Choroid plexus epithelial cell (primary cell): ENCODE measurements at regions not wholly inside any gene's neighbourhood (a gene's known extent, or its start where the extent isn't known, plus 50 kb on each side); places are given as distances from the start of the nearest gene placed in this dataset.

ENCODE experiments used
- DNase-seq: peaks from one replicate; pipeline ENCODE4 v3.0.0-alpha.2; 2010; ENCODE audit warnings: low read depth
- H3K4me3 ChIP-seq: 2 replicates; pipeline ENCODE4 v1.5.1; 2011; ENCODE audit warnings: low read depth, mild to moderate bottlenecking, control low read depth, low read length, moderate library complexity
- CTCF ChIP-seq: conservative IDR thresholded peaks from 2 replicates; pipeline ENCODE4 v1.5.1; 2011; ENCODE audit warnings: low read depth, mild to moderate bottlenecking, control low read depth, inconsistent platforms, low read length, moderate library complexity

DNA sequence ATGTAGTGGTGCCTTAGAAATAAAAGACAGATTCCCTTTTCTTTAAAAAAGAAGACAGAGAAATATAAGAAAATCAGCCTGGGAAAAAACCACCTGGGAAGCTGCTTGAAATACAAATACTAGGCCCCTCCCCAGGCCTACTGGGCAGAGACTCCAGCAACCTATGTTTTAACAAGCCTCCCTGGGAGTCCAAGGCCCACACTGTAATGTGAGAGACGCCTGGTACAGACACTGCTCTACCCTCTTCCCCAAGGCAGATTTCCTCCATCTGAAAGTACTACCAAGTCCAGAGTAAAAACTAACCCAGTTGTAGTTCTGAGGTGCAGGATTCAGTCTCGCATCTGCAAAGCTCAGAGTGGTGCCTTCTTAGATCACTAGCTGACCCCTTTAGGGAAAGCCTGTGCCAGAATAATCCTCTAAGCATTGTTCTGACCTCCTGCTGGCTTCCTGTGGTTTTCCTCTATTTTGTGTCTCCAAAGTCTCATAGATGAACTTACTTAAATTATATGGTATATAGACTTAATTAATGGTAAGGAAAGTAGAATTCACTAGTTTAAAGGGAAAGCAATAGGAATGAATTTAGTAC, 270.2 kb upstream of the SLC35B3 start:
- peak; percentile 1 for DNase-seq
- no peak for TF ChIP-seq CTCF
- H3K4me3 ChIP-seq: no peak overlapping the region

DNA sequence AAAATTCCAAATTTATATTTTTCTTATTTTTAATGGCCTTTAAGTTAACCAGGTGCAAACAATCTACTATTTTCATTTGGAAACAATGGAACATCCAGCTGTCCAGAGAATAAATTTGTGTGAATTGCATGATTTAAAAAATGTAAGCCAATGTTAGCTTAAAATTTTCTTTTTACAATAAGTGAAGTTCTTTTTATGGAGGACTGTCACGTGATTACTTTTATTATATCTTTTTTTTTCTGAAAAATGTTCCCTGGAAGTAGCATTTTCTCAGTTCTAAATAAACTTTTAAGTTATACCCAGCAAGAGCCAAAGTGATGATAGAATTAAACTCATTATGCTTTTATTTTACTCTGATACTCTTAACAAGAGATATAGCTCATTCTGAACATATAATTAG, 267.7 kb upstream of the SLC35B3 start:
- no peak overlapping the region for H3K4me3 ChIP-seq
- no peak for DNase-seq
- TF ChIP-seq CTCF: no peak

- no peak for DNase-seq
- H3K4me3 ChIP-seq: no peak overlapping the region
- TF ChIP-seq CTCF: no peak
Measured at GRCh38 chr6:8688821-8689220, 253.5 kb upstream of the SLC35B3 start.

DNA sequence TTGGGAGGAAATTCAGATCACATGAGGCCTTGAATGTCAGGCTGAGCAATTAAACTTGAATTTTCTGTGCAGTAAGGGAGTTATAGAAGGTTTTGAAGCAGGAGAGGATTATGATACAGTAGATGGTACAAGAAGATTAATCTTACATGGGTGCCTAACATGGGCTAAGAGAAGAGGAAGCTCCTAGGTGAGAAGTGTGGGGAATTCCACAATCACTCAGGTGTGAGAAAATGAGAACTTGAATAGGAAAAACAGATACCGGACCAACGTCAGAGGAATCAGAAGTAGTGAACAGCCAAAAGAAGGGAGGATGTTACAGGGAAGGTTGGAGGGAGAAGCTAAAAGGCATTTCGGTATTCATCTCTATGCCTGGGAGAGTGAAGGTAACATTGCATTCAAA, 250.7 kb upstream of the SLC35B3 start:
- no peak for TF ChIP-seq CTCF
- no peak for DNase-seq
- no peak overlapping the region for H3K4me3 ChIP-seq

DNA sequence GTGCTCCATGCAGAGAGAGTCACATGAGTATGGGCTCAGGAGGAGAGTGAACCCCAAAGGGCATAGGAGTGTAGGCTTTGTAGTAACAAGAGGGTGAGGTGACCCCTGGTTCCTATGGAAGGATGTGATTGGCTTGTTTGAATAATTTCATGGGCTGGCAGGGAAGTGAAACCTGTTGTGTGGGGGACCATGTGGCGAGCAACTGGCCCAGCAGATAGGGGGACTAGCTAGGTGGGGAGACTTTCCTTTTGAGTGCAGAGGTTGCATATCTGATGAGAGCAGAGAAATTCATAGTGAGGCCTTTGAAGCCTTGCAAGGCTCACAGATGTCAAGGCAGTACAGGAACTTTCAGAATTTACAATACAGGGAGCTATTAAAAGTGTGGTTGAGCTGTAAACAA, 247.9 kb upstream of the SLC35B3 start:
- DNase-seq: no peak
- TF ChIP-seq CTCF: no peak
- no peak overlapping the region for H3K4me3 ChIP-seq

DNA sequence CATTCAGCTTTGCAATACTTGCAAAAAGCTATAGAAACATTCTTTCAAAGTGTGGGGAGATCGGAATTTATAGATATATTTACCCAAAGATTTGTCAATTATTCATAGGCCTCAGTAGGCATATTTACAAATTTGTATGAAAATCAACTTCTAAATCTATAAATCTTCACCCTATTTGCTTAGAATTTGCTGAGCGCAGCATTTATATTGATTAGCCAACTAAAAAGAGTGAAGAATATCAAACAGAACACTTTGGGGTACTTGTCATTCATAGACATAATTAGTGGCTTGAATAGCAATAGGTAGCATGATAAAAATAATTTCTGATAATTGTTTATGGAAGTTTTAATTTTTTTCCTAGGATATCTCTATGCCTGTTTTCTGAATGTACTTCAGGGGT, 244.5 kb upstream of the SLC35B3 start:
- no peak for TF ChIP-seq CTCF
- DNase-seq: no peak
- H3K4me3 ChIP-seq: no peak overlapping the region

DNA sequence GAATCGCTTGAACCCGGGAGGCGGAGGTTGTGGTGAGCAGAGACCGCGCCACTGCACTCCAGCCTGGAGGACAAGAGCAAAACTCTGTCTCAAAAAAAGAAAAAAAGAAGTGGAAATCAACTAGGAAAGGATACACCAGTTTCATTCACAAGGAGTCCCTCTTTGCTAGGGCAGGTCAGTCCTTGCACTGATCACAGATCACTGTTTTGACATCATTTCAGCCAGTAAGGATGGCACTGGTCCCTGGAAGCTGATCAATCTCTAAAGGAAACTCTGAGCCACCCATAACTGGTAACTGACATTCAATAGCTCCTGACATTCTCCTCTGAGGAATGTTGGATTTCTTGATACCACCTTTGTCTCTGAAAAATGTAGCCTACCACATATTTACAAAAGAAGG, 243.1 kb upstream of the SLC35B3 start:
- DNase-seq: no peak
- H3K4me3 ChIP-seq: no peak overlapping the region
- no peak for TF ChIP-seq CTCF
